ENCODE measurements at regions not wholly inside any gene's neighbourhood (a gene's known extent, or its start where the extent isn't known, plus 50 kb on each side); places are given as distances from the start of the nearest gene placed in this dataset.

DNA sequence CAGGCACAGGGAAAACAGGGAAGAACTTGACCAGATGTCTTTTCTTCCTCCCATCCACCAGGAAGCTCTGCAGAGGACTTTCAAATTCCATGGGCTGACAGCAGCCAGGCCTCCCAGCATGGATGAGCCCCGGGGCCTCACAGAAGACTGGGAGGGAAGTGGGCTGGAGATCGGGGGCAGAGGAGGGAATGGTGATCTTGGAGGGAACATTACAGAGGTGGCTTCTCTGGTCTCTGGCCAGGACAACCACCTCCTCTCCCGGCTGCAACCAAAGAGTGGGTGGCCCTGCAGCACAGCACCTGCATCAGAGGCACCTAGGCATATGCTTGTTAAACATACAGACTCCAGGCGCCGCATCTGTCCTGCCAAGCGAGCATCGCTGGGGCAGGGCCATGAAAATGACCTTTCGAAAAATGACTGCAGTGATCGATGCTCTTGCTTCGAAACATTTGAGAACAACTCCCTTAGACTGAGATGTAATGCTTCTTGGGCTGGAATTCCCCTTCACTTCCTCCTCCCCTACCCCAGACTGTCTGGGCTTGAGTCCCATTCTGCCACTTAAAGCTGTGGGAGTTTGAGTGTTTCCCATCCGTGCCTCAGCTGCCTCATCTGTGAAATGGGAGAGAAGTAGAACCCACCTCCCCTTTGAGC is 68.7 kb upstream of the UNC5A start:
- H4K20me1 ChIP-seq (ENCODE audit: insufficient read depth, low read length), result no peaks in the 10 kb centered on the region
- BruUV-seq (replicated peaks), result no TSS peak
- DNase-seq (ENCODE audit: low spot score), result no peak
- intact Hi-C loops (cut with micrococcal nuclease; ENCODE audit: unreplicated experiment), result no loop called here
- H3K4me1 ChIP-seq (ENCODE audit: insufficient read depth, low read length, poor library complexity, severe bottlenecking), result no peaks in the 10 kb centered on the region
- POLR2A ChIA-PET, result no interaction called here
- H3K9me2 ChIP-seq (ENCODE audit: insufficient read depth, low read length), result no peaks in the 10 kb centered on the region
- H3K4me2 ChIP-seq (ENCODE audit: low read length), result no peak overlapping the region
- H3K4me3 ChIP-seq (ENCODE audit: low read depth, low read length, poor library complexity, severe bottlenecking), result no peak overlapping the region
- no peaks in the 10 kb centered on the region for H3K36me3 ChIP-seq (ENCODE audit: insufficient read depth, low read length)
- TF ChIP-seq, protein P1, sequence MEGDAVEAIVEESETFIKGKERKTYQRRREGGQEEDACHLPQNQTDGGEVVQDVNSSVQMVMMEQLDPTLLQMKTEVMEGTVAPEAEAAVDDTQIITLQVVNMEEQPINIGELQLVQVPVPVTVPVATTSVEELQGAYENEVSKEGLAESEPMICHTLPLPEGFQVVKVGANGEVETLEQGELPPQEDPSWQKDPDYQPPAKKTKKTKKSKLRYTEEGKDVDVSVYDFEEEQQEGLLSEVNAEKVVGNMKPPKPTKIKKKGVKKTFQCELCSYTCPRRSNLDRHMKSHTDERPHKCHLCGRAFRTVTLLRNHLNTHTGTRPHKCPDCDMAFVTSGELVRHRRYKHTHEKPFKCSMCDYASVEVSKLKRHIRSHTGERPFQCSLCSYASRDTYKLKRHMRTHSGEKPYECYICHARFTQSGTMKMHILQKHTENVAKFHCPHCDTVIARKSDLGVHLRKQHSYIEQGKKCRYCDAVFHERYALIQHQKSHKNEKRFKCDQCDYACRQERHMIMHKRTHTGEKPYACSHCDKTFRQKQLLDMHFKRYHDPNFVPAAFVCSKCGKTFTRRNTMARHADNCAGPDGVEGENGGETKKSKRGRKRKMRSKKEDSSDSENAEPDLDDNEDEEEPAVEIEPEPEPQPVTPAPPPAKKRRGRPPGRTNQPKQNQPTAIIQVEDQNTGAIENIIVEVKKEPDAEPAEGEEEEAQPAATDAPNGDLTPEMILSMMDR (conservative IDR thresholded peaks at IDR 0.05; ENCODE audit: low read length), result no peak
- no peak for TF ChIP-seq EZH2phosphoT487 (IDR thresholded peaks at IDR 0.05; ENCODE audit: borderline replicate concordance, low read depth, low read length)
- H2AFZ ChIP-seq (ENCODE audit: low read length), result no peak overlapping the region
- no peaks in the 10 kb centered on the region for H3K79me2 ChIP-seq (ENCODE audit: insufficient read depth, low read depth, low read length)
- no peaks in the 10 kb centered on the region for H3K9me3 ChIP-seq (ENCODE audit: low read length)
- no peak overlapping the region for H3K27ac ChIP-seq (ENCODE audit: low read depth, low read length, poor library complexity, severe bottlenecking)
- CTCF ChIA-PET (ENCODE audit: unreplicated experiment), result no interaction called here

DNA sequence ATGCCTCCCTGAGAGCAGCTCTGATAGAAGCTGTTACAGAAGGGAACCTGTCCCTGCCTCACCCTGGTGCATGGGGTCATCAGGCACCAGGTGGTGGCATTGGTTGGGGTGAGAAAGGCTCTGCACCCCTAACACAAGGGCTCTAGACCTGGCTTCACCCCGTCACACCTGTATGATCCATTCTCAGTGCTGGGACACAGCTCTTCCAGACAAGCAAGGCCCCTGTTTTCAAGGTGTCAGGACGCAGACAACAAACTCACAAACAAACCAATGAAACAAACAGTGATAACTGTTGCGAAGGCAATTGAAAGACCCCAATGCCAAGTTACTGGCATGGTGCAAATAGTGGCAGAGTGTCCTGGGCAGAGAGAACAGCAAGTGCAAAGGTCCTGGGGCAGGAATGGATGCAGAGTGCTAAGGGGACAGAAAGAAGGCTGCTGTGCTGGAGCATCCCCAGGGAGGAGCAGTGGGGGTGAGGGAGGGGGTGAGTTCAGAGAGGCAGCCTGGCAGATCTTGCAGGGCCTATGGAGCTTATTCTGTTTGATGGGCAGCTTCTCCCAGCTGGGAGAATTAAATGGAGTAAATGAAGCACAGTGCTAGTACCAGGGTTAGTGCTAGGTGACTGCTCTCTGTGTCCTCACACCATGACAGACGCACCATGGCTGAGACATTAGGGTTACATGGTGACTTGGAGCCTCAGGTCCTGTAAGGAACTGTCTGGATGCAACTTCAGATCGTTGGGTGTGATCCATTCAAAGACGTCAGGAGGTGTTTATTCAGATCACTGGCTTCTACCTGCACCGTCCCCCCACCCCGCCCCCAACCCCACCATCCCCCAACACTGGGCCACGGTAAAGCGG is 67.9 kb upstream of the UNC5A start:
- DNase-seq (ENCODE audit: low spot score), result no peak

More for the DNA sequence above, 67.9 kb upstream of the UNC5A start:
- ChIA-PET CTCF (ENCODE audit: unreplicated experiment) (no interaction called here), POLR2A (no interaction called here)
- Histone ChIP-seq H3K4me2 (ENCODE audit: low read length) (no peak overlapping the region), H3K9me2 (ENCODE audit: insufficient read depth, low read length) (no peaks in the 10 kb centered on the region), H3K36me3 (ENCODE audit: insufficient read depth, low read length) (no peaks in the 10 kb centered on the region), H2AFZ (ENCODE audit: low read length) (no peak overlapping the region), H3K4me3 (ENCODE audit: low read depth, low read length, poor library complexity, severe bottlenecking) (no peak overlapping the region), H3K79me2 (ENCODE audit: insufficient read depth, low read depth, low read length) (no peaks in the 10 kb centered on the region), H3K9me3 (ENCODE audit: low read length) (no peaks in the 10 kb centered on the region), H3K27ac (ENCODE audit: low read depth, low read length, poor library complexity, severe bottlenecking) (no peak overlapping the region), H4K20me1 (ENCODE audit: insufficient read depth, low read length) (no peaks in the 10 kb centered on the region), H3K4me1 (ENCODE audit: insufficient read depth, low read length, poor library complexity, severe bottlenecking) (no peaks in the 10 kb centered on the region)
- no TSS peak for BruUV-seq (replicated peaks)
- TF ChIP-seq EZH2phosphoT487 (IDR thresholded peaks at IDR 0.05; ENCODE audit: borderline replicate concordance, low read depth, low read length), result no peak
- TF ChIP-seq, protein P1 (conservative IDR thresholded peaks at IDR 0.05; ENCODE audit: low read length), result no peak
- intact Hi-C loops (cut with micrococcal nuclease; ENCODE audit: unreplicated experiment), result no loop called here
